ENCODE measurements at regions not wholly inside any gene's neighbourhood (a gene's known extent, or its start where the extent isn't known, plus 50 kb on each side); places are given as distances from the start of the nearest gene placed in this dataset.

GRCh38 chrX:10047133-10047532 is 80.0 kb downstream of the CLDN34 start:
- TF ChIP-seq CTCF (IDR thresholded peaks at IDR 0.05) (no peak), POLR2A (IDR thresholded peaks at IDR 0.05) (no peak)

Data from heart left ventricle (tissue), 13 donors.